CD4-positive, alpha-beta T cell treated with Interleukin-12 subunit alpha and Interleukin-12 subunit beta, for 1 hour (primary cell): ENCODE measurements at regions not wholly inside any gene's neighbourhood (a gene's known extent, or its start where the extent isn't known, plus 50 kb on each side); places are given as distances from the start of the nearest gene placed in this dataset.

Experiments
- DNase-seq: peaks from one replicate; pipeline ENCODE4 v3.0.0-alpha.2; 2020

GRCh38 chr1:207971331-207972219 lies 60.6 kb upstream of the CD34 start:
- no peak for DNase-seq

- DNase-seq = no peak
Observed at GRCh38 chr1:207970329-207971233, 59.7 kb upstream of the CD34 start.

- DNase-seq = no peak
Observed at GRCh38 chr1:207969528-207969927, 58.6 kb upstream of the CD34 start.

DNA sequence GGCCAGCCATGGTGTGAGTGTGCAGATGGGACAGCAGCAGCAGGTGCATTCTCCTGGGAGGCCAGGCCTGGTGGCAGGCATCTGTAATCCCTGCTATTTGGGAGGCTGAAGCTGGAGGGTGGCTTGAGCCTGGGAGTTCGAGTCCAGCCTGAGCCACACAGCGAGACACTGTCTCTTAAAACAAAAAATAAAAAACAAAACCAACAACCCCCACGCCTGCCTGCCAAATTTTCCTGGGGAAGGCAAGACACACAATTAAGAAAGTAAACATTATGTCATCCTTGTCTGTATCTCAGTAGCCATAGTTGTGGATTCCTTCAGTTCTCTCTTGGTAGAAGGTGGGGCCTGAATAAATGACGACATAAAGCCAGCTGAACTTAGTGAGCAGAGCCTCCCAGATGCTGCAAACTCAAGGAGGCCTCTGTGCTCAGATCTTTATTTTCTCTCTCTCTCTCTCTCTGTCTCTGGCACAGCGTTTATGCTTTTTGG lies 57.6 kb upstream of the CD34 start:
- DNase-seq = no peak

- DNase-seq = no peak
Observed at GRCh38 chr1:207967703-207968102, 56.8 kb upstream of the CD34 start.

GRCh38 chr1:207966521-207966920 lies 55.6 kb upstream of the CD34 start:
- DNase-seq = no peak

DNA sequence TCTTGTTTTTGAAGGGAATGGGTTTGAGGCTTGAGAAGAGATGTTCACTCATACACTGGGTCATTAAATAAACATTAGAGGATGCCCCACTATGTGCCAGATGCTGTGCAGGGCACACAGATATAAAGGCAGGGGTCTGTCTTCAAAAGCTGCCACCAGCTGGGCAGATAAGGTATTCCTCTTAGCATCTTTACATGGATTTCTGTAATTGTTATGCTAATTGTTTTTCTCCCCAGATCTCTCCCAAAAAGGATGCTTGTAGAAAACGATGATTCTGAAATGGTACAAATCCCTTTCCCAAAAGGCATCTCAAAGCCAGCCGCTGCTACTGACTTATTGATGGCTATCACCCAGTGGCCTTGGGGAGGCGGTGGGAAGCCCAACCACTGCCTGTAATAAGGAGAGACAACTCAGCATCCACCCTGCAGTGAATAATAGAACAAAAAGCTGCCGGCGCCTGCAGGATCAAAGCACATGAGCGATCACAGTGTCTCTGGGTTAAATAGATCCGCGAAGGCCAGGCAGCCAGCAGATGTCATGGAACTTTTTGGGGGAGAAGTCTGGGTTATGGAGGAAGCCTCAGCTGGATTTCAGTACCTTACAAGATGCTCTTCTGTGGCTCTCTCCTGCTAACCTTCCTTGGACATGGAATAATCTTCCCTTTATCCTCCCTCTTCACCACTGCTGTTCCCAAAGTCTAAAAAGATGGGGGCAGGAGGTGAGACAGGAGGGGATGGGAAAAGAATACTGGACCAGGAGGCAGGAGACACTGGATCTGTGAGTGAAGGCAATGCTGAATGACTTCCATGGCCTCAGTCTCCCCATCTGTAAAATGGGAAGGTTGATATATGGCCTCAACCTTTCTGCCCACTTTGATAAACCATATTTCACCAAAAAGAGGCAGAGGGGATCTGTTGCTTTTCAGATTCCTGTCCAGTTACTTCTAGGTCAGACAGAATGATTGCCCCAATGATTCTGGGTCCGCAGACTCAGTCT lies 54.8 kb upstream of the CD34 start:
- DNase-seq = no peak

DNA sequence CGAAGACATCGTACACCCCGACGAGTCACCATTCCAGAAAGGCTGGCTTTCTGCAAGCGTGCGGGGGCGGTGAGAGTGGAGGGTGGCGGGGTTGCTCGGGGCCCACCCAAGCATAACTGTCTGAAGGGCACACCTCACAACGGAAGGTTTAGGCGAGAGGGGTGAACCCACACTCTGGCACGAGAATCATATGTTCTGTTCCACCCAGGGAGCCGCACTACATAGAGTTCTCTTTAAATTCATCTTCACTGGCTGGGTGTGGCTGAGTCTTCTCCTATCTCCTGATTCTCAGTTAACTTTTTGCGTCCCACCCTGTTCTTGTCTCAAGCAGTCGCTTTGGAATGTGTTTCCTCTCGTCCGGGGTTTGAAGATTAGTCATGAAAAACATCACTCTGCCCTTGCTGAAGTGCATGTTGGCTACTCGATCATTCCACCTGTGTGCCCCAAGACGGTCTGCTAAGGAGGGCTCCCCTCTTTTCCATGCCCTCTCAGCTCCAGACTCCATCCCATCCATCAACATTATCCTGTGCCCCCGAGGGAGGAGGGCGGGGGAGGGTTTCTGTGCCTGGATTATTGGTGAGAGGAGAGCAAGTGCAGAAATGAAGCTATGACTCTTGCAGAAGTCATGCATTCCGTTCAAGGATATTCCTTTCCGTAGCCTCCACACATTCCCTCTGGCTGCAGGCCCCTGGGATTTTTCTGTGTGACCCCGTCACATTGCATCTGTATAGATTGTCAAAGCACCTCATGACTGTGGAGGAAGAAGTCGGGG lies 53.5 kb upstream of the CD34 start:
- DNase-seq = no peak

- peak; percentile 85 for DNase-seq
Observed at GRCh38 chr1:207963427-207964194, 52.7 kb upstream of the CD34 start.

GRCh38 chr1:207962716-207963426 lies 51.9 kb upstream of the CD34 start:
- no peak for DNase-seq
